ENCODE measurements at regions not wholly inside any gene's neighbourhood (a gene's known extent, or its start where the extent isn't known, plus 50 kb on each side); places are given as distances from the start of the nearest gene placed in this dataset.
"Not testable (repeated sequence)": the region's sequence is repeated elsewhere in the genome, so short reads cannot be mapped to it uniquely, and the experiment has no call there.

DNA sequence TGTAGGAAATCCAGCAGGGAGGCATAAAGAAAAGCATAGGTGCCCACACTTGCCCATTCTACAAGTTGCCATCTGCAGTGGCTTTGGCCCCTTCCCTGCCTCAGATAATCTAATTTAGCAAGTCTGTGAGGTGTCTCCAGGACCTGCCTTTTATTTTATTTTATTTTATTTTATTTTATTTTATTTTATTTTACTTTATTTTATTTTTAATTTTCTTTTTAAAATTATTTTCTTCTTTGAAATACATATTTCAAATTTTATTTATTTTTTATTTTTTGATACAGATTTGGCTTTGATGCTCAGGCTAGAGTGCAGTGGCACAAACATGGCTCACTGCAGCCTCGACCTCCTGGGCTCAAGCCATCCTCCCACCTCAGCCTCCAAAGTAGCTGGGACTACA is 51.0 kb upstream of the GSC start:
- TF ChIP-seq, protein P1, sequence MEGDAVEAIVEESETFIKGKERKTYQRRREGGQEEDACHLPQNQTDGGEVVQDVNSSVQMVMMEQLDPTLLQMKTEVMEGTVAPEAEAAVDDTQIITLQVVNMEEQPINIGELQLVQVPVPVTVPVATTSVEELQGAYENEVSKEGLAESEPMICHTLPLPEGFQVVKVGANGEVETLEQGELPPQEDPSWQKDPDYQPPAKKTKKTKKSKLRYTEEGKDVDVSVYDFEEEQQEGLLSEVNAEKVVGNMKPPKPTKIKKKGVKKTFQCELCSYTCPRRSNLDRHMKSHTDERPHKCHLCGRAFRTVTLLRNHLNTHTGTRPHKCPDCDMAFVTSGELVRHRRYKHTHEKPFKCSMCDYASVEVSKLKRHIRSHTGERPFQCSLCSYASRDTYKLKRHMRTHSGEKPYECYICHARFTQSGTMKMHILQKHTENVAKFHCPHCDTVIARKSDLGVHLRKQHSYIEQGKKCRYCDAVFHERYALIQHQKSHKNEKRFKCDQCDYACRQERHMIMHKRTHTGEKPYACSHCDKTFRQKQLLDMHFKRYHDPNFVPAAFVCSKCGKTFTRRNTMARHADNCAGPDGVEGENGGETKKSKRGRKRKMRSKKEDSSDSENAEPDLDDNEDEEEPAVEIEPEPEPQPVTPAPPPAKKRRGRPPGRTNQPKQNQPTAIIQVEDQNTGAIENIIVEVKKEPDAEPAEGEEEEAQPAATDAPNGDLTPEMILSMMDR (conservative IDR thresholded peaks at IDR 0.05; ENCODE audit: low read depth in 2 of 2) = not testable (repeated sequence)
- TF ChIP-seq, protein P2, sequence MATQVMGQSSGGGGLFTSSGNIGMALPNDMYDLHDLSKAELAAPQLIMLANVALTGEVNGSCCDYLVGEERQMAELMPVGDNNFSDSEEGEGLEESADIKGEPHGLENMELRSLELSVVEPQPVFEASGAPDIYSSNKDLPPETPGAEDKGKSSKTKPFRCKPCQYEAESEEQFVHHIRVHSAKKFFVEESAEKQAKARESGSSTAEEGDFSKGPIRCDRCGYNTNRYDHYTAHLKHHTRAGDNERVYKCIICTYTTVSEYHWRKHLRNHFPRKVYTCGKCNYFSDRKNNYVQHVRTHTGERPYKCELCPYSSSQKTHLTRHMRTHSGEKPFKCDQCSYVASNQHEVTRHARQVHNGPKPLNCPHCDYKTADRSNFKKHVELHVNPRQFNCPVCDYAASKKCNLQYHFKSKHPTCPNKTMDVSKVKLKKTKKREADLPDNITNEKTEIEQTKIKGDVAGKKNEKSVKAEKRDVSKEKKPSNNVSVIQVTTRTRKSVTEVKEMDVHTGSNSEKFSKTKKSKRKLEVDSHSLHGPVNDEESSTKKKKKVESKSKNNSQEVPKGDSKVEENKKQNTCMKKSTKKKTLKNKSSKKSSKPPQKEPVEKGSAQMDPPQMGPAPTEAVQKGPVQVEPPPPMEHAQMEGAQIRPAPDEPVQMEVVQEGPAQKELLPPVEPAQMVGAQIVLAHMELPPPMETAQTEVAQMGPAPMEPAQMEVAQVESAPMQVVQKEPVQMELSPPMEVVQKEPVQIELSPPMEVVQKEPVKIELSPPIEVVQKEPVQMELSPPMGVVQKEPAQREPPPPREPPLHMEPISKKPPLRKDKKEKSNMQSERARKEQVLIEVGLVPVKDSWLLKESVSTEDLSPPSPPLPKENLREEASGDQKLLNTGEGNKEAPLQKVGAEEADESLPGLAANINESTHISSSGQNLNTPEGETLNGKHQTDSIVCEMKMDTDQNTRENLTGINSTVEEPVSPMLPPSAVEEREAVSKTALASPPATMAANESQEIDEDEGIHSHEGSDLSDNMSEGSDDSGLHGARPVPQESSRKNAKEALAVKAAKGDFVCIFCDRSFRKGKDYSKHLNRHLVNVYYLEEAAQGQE (IDR thresholded peaks at IDR 0.05; ENCODE audit: unreplicated experiment) = not testable (repeated sequence)
- not testable (repeated sequence) for TF ChIP-seq POLR2AphosphoS5 (IDR thresholded peaks at IDR 0.05; ENCODE audit: low read depth); STAT1 (IDR thresholded peaks at IDR 0.05; ENCODE audit: unreplicated experiment); EZH2phosphoT487 (IDR thresholded peaks at IDR 0.05; ENCODE audit: unreplicated experiment)
